Endothelial cell of umbilical vein (primary cell): ENCODE measurements at regions not wholly inside any gene's neighbourhood (a gene's known extent, or its start where the extent isn't known, plus 50 kb on each side); places are given as distances from the start of the nearest gene placed in this dataset.

Experiments
- BruUV-seq: library from RNA; stranded (reverse); fragments of 400-500 nt; replicated peaks from 2 replicates; lab custom pipeline; 2021; lab: Mats Ljungman, UMichigan
- CTCF ChIA-PET: fragments of 300-600, 350-600 bp; sonication (Branson Sonifier 250); formaldehyde crosslinking; loops from one replicate; lab custom pipeline; 2021; ENCODE audit warnings: antibody characterized with exemption, inconsistent platforms; lab: Charles Lee
- POLR2A ChIA-PET: fragments of 300-600, 350-600 bp; sonication (Branson Sonifier 250); formaldehyde crosslinking; loops from one replicate; lab custom pipeline; 2021; ENCODE audit warnings: antibody characterized with exemption, inconsistent platforms; lab: Charles Lee
- DNase-seq: peaks from one replicate; pipeline ENCODE4 v3.0.0-alpha.2; 2011; ENCODE audit warnings: low read depth, low spot score
- FAIRE-seq: peaks from 2 replicates; lab custom pipeline; 2011; peaks lifted over from hg19 to GRCh38; lab: Jason Lieb, UNC
- H2AFZ ChIP-seq: 2 replicates; pipeline ENCODE4 v1.6.0; 2012; ENCODE audit warnings: low read depth, low read length, control low read depth, inconsistent platforms
- H3K27ac ChIP-seq: 2 replicates; pipeline ENCODE4 v1.5.1; 2011; ENCODE audit warnings: low read depth, mild to moderate bottlenecking, control low read depth, low read length, moderate library complexity; ENCODE audit not compliant: insufficient read depth
- H3K27me3 ChIP-seq, 2 experiments: 2 replicates each; pipeline versions ENCODE4 v1.6.0 to v1.6.1; 2011; ENCODE audit warnings: low read length in 2 of 2, mixed read lengths in 1 of 2; ENCODE audit not compliant: control insufficient read depth in 2 of 2, insufficient read depth in 2 of 2
- H3K36me3 ChIP-seq, 2 experiments: 2 replicates in 1 of 2; 3 replicates in 1 of 2; pipeline ENCODE4 v1.5.1; 2011; ENCODE audit warnings: low read length in 2 of 2, mild to moderate bottlenecking in 1 of 2, moderate library complexity in 1 of 2; ENCODE audit not compliant: control insufficient read depth in 2 of 2, insufficient read depth in 2 of 2; ENCODE audit errors: extremely low read depth in 1 of 2
- H3K4me1 ChIP-seq: 3 replicates; pipeline ENCODE4 v1.5.1; 2011; ENCODE audit warnings: mild to moderate bottlenecking, low read length; ENCODE audit not compliant: control insufficient read depth, insufficient read depth; ENCODE audit errors: extremely low read depth
- H3K4me2 ChIP-seq: 2 replicates; pipeline ENCODE4 v1.6.1; 2011; ENCODE audit warnings: low read length, control low read depth, mixed read lengths; ENCODE audit not compliant: insufficient read depth
- H3K4me3 ChIP-seq, 3 experiments: fragments of 200-600 bp in 1 of 3; sonication (generic), shearing (Covaris generic) in 1 of 3; replicated peaks in 1 of 3; 2 replicates each; pipeline ENCODE4 v1.5.1; 2011 to 2016; ENCODE audit warnings: control low read depth in 3 of 3, low read length in 3 of 3, mild to moderate bottlenecking in 2 of 3, inconsistent platforms in 1 of 3, low read depth in 1 of 3, moderate library complexity in 1 of 3; ENCODE audit not compliant: insufficient read depth in 1 of 3
- H3K79me2 ChIP-seq: 2 replicates; pipeline ENCODE4 v1.6.0; 2012; ENCODE audit warnings: low read length, inconsistent platforms; ENCODE audit not compliant: control insufficient read depth, insufficient read depth
- H3K9ac ChIP-seq: replicated peaks from 2 replicates; pipeline ENCODE3; 2011; ENCODE audit warnings: low read length, control low read depth; ENCODE audit not compliant: insufficient read depth; ENCODE audit errors: extremely low read depth
- H3K9me1 ChIP-seq: replicated peaks from 3 replicates; pipeline ENCODE4 v1.6.0; 2011; ENCODE audit warnings: mild to moderate bottlenecking, low read length; ENCODE audit not compliant: control insufficient read depth, insufficient read depth; ENCODE audit errors: extremely low read depth
- H3K9me3 ChIP-seq: replicated peaks from 2 replicates; pipeline ENCODE4 v1.5.1; 2012; ENCODE audit warnings: low read length, inconsistent platforms; ENCODE audit not compliant: control insufficient read depth, insufficient read depth
- H4K20me1 ChIP-seq: replicated peaks from 2 replicates; pipeline ENCODE3; 2011; ENCODE audit warnings: mild to moderate bottlenecking, low read length; ENCODE audit not compliant: control insufficient read depth, insufficient read depth; ENCODE audit errors: extremely low read depth
- EZH2 ChIP-seq: IDR thresholded peaks from 2 replicates; pipeline ENCODE4 v1.6.1; 2012; ENCODE audit warnings: borderline replicate concordance, low read depth, mild to moderate bottlenecking, moderate library complexity, low read length, inconsistent platforms; ENCODE audit not compliant: severe bottlenecking
- FOS ChIP-seq: IDR thresholded peaks from 2 replicates; pipeline ENCODE4 v1.6.1; 2011; ENCODE audit warnings: mild to moderate bottlenecking, low read length, moderate library complexity, borderline replicate concordance; ENCODE audit not compliant: insufficient read depth
- GATA2 ChIP-seq: IDR thresholded peaks from 2 replicates; pipeline ENCODE4 v1.7.0; 2011; ENCODE audit warnings: low read depth, mild to moderate bottlenecking, moderate library complexity, mixed read lengths, low read length; ENCODE audit not compliant: insufficient read length, insufficient read depth
- JUN ChIP-seq: IDR thresholded peaks from 2 replicates; pipeline ENCODE4 v1.6.1; 2011; ENCODE audit warnings: borderline replicate concordance, low read depth; ENCODE audit not compliant: insufficient read length, insufficient read depth
- MYC ChIP-seq: IDR thresholded peaks from one replicate; pipeline ENCODE4 v1.6.1; 2011; ENCODE audit warnings: mild to moderate bottlenecking, low read depth, low read length
- POLR2A ChIP-seq: IDR thresholded peaks from 2 replicates; pipeline ENCODE4 v1.6.1; 2012; ENCODE audit warnings: low read depth, mild to moderate bottlenecking, control low read depth, low read length
- POLR2AphosphoS5 ChIP-seq: IDR thresholded peaks from 2 replicates; pipeline ENCODE4 v1.6.1; 2012; ENCODE audit warnings: low read depth, mild to moderate bottlenecking, control low read depth, low read length, moderate library complexity; ENCODE audit not compliant: insufficient read depth
- dilution Hi-C: fragments of 300-500 bp; cut with MboI; formaldehyde crosslinking; loops from one replicate; pipeline ENCODE4 v1.15.0; 2019; ENCODE audit warnings: low sequenced_read_pairs; ENCODE audit not compliant: extremely low pct_ligation_motif_present
- intact Hi-C: fragments of 100-400 bp; cut with micrococcal nuclease; formaldehyde crosslinking; loops from one replicate; pipeline ENCODE4 v1.10.0; 2022
- TF ChIP-seq, protein P1 (sequence below): IDR thresholded peaks from 2 replicates; pipeline ENCODE4 v1.6.1; 2011; ENCODE audit not compliant: insufficient read depth, insufficient read length
- TF ChIP-seq, protein P2 (sequence below), 2 donors: IDR thresholded peaks; 1 replicate in 1 of 2; 2 replicates in 1 of 2; pipeline ENCODE4 v1.5.1; 2011; ENCODE audit warnings: low read length in 2 of 2, mild to moderate bottlenecking in 2 of 2, moderate library complexity in 2 of 2, control low read depth in 1 of 2, inconsistent platforms in 1 of 2, low read depth in 1 of 2; ENCODE audit not compliant: insufficient read depth in 1 of 2; ENCODE audit errors: extremely low read depth in 1 of 2

DNA sequence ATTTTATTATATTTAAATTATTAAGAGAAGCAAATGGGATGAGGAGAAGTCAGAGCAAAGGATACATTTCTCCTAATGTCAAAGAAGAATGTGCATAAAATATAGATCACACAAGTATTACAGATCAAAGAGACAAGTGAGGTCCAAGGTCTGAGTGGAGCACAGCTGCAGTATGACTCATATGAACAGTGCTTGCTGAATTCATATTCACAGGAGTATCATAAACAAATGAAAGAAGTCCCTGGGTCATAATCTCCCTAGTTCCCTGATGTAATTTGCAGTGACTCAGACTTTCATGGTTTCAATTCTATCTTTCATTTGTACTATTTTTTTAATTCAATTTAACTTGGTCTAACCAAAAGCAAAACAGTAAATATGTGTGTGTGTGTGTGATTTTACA is 499.0 kb upstream of the CCDC179 start:
- Histone ChIP-seq H3K4me2 (no peak overlapping the region), H3K27me3 (no peaks in the 10 kb centered on the region), H3K4me1 (peaks cover 6% of the 10 kb centered on the region), H4K20me1 (no peaks in the 10 kb centered on the region), H3K9me1 (no peaks in the 10 kb centered on the region), H3K9ac (no peak overlapping the region), H3K4me3 (no peak overlapping the region), H3K36me3 (no peaks in the 10 kb centered on the region), H3K79me2 (no peaks in the 10 kb centered on the region), H2AFZ (no peak overlapping the region), H3K27ac (no peak overlapping the region), H3K9me3 (no peaks in the 10 kb centered on the region)
- CTCF ChIA-PET = interaction anchor here (0.7 kb wide), 1 partner anchor 181 kb away, joined by 3 read pairs; no protein-coding TSS in a partner anchor
- FAIRE-seq = peak; percentile 81
- DNase-seq = peak; percentile 91
- dilution Hi-C loops = no loop called here
- BruUV-seq = no TSS peak
- intact Hi-C loops = no loop called here
- POLR2A ChIA-PET = no interaction called here
- TF ChIP-seq JUN (peak; percentile 77), POLR2AphosphoS5 (peak; percentile 23), FOS (peak; percentile 98), MYC (no peak), GATA2 (no peak), EZH2 (no peak)

DNA sequence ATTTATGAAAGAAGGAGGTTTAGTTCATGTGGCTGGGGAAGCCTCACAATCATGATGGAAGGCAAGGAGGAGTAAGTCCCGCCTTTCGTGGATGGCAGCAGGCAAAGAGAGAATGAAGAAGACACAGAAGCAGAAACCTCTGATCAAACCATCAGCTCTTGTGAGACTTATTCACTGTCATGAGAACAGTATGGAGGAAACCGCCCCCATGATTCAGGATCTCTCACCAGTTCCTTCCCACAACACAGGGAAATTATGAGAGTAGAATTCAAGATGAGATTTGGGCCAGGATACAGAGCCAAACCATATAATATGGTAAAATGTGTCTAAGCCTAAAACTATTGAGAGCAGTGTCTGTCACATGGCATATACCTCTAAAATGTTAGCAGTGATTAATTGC is 503.8 kb upstream of the CCDC179 start:
- Histone ChIP-seq H3K9me3 (no peaks in the 10 kb centered on the region), H4K20me1 (no peaks in the 10 kb centered on the region), H3K9ac (no peak overlapping the region), H3K27ac (no peak overlapping the region), H3K4me3 (no peak overlapping the region), H2AFZ (no peak overlapping the region), H3K9me1 (no peaks in the 10 kb centered on the region), H3K4me1 (peaks cover 6% of the 10 kb centered on the region), H3K79me2 (no peaks in the 10 kb centered on the region), H3K36me3 (no peaks in the 10 kb centered on the region), H3K4me2 (no peak overlapping the region), H3K27me3 (no peaks in the 10 kb centered on the region)
- intact Hi-C loops (no loop called here), dilution Hi-C loops (no loop called here)
- ChIA-PET CTCF (no interaction called here), POLR2A (no interaction called here)
- DNase-seq (peak; percentile 2), FAIRE-seq (no peak)
- BruUV-seq = no TSS peak
- no peak for TF ChIP-seq POLR2A
- no peak for TF ChIP-seq GATA2
- TF ChIP-seq, protein P1, sequence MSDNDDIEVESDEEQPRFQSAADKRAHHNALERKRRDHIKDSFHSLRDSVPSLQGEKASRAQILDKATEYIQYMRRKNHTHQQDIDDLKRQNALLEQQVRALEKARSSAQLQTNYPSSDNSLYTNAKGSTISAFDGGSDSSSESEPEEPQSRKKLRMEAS = no peak
- no peak for TF ChIP-seq POLR2AphosphoS5
- TF ChIP-seq, protein P2, sequence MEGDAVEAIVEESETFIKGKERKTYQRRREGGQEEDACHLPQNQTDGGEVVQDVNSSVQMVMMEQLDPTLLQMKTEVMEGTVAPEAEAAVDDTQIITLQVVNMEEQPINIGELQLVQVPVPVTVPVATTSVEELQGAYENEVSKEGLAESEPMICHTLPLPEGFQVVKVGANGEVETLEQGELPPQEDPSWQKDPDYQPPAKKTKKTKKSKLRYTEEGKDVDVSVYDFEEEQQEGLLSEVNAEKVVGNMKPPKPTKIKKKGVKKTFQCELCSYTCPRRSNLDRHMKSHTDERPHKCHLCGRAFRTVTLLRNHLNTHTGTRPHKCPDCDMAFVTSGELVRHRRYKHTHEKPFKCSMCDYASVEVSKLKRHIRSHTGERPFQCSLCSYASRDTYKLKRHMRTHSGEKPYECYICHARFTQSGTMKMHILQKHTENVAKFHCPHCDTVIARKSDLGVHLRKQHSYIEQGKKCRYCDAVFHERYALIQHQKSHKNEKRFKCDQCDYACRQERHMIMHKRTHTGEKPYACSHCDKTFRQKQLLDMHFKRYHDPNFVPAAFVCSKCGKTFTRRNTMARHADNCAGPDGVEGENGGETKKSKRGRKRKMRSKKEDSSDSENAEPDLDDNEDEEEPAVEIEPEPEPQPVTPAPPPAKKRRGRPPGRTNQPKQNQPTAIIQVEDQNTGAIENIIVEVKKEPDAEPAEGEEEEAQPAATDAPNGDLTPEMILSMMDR (IDR thresholded peaks at IDR 0.05; ENCODE audit: extremely low read depth in 1 of 2, insufficient read depth in 1 of 2, low read depth in 1 of 2, low read length in 2 of 2) = no peak
- TF ChIP-seq EZH2 = no peak
- no peak for TF ChIP-seq FOS
- TF ChIP-seq JUN = no peak
- no peak for TF ChIP-seq MYC
